Neural progenitor cell (in vitro differentiated cells): ENCODE measurements at regions not wholly inside any gene's neighbourhood (a gene's known extent, or its start where the extent isn't known, plus 50 kb on each side); places are given as distances from the start of the nearest gene placed in this dataset.

ENCODE experiments used
- DNase-seq: peaks from one replicate; pipeline ENCODE4 v3.0.0-alpha.2; 2016; ENCODE audit warnings: low spot score
- H2AFZ ChIP-seq: fragments of 200-600 bp; sonication (generic); replicated peaks from 2 replicates; pipeline ENCODE4 v1.6.1; 2016; ENCODE audit warnings: antibody characterized with exemption
- H3F3A ChIP-seq: fragments of 200-600 bp; sonication (generic); 2 replicates; pipeline ENCODE4 v1.6.1; 2016; ENCODE audit warnings: antibody characterized with exemption, low read depth
- H3K27ac ChIP-seq: fragments of 200-600 bp; sonication (generic); 2 replicates; pipeline ENCODE4 v1.5.1; 2016; ENCODE audit warnings: mild to moderate bottlenecking
- H3K27me3 ChIP-seq: fragments of 200-600 bp; sonication (generic); 2 replicates; pipeline ENCODE4 v1.6.1; 2016; ENCODE audit warnings: mild to moderate bottlenecking, moderate library complexity
- H3K36me3 ChIP-seq: fragments of 200-600 bp; sonication (generic); 2 replicates; pipeline ENCODE4 v1.5.1; 2016
- H3K4me1 ChIP-seq: fragments of 200-600 bp; sonication (generic); 2 replicates; pipeline ENCODE4 v1.6.1; 2016; ENCODE audit warnings: mixed run types
- H3K4me2 ChIP-seq: fragments of 200-600 bp; sonication (generic); 2 replicates; pipeline ENCODE4 v1.6.1; 2016
- H3K4me3 ChIP-seq: fragments of 200-600 bp; sonication (generic); 2 replicates; pipeline ENCODE4 v1.5.1; 2016
- H3K79me2 ChIP-seq: fragments of 200-600 bp; sonication (generic); 2 replicates; pipeline ENCODE4 v1.6.1; 2016; ENCODE audit warnings: low read depth
- H3K9ac ChIP-seq: fragments of 200-600 bp; sonication (generic); 2 replicates; pipeline ENCODE4 v1.6.1; 2016
- H3K9me3 ChIP-seq: fragments of 200-600 bp; sonication (generic); 2 replicates; pipeline ENCODE4 v1.5.1; 2016; ENCODE audit warnings: low read depth
- H4K20me1 ChIP-seq: fragments of 200-600 bp; sonication (generic); 2 replicates; pipeline ENCODE4 v1.6.1; 2016; ENCODE audit warnings: low read depth
- H3K27ac Mint-ChIP-seq: 3 replicates; pipeline ENCODE4 v1.8.0; 2021; ENCODE audit warnings: mixed read lengths
- H3K27me3 Mint-ChIP-seq: 2 replicates; pipeline ENCODE4 v1.8.0; 2022; ENCODE audit warnings: low read depth, mild to moderate bottlenecking, inconsistent platforms, moderate library complexity, mixed read lengths; ENCODE audit not compliant: insufficient read depth
- H3K36me3 Mint-ChIP-seq: 3 replicates; pipeline ENCODE4 v1.8.0; 2021; ENCODE audit warnings: mixed read lengths
- H3K4me1 Mint-ChIP-seq: 3 replicates; pipeline ENCODE4 v1.8.0; 2021; ENCODE audit warnings: mixed read lengths
- H3K4me3 Mint-ChIP-seq: 3 replicates; pipeline ENCODE4 v1.8.0; 2021; ENCODE audit warnings: mild to moderate bottlenecking, moderate library complexity, mixed read lengths
- H3K9me3 Mint-ChIP-seq: 3 replicates; pipeline ENCODE4 v1.8.0; 2020; ENCODE audit warnings: mixed read lengths
- EZH2 ChIP-seq: fragments of 200-600 bp; sonication (generic); IDR thresholded peaks from 2 replicates; pipeline ENCODE4 v1.6.1; 2017; ENCODE audit warnings: antibody characterized with exemption, mild to moderate bottlenecking, moderate library complexity
- EZH2phosphoT487 ChIP-seq: fragments of 200-600 bp; sonication (generic); IDR thresholded peaks from 2 replicates; pipeline ENCODE4 v1.6.1; 2017; ENCODE audit warnings: antibody characterized with exemption
- TF ChIP-seq, protein P1 (sequence below): fragments of 200-600 bp; sonication (generic); IDR thresholded peaks from 2 replicates; pipeline ENCODE4 v1.5.1; 2017; ENCODE audit warnings: antibody characterized with exemption, mild to moderate bottlenecking

- peak overlapping the region; percentile 71 for H3K4me2 ChIP-seq
- peaks cover 76% of the 10 kb centered on the region for H3K27me3 ChIP-seq
- TF ChIP-seq EZH2phosphoT487 (no peak), EZH2 (no peak)
- TF ChIP-seq, protein P1, sequence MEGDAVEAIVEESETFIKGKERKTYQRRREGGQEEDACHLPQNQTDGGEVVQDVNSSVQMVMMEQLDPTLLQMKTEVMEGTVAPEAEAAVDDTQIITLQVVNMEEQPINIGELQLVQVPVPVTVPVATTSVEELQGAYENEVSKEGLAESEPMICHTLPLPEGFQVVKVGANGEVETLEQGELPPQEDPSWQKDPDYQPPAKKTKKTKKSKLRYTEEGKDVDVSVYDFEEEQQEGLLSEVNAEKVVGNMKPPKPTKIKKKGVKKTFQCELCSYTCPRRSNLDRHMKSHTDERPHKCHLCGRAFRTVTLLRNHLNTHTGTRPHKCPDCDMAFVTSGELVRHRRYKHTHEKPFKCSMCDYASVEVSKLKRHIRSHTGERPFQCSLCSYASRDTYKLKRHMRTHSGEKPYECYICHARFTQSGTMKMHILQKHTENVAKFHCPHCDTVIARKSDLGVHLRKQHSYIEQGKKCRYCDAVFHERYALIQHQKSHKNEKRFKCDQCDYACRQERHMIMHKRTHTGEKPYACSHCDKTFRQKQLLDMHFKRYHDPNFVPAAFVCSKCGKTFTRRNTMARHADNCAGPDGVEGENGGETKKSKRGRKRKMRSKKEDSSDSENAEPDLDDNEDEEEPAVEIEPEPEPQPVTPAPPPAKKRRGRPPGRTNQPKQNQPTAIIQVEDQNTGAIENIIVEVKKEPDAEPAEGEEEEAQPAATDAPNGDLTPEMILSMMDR: no peak
- peaks cover 22% of the 10 kb centered on the region for H3K36me3 Mint-ChIP-seq
- no peak for DNase-seq
- H3K4me3 ChIP-seq: peak overlapping the region; percentile 19
- H3K27me3 Mint-ChIP-seq: peaks cover 7% of the 10 kb centered on the region
- peaks cover 38% of the 10 kb centered on the region for H4K20me1 ChIP-seq
- no peaks in the 10 kb centered on the region for H3K9me3 ChIP-seq
- no peak overlapping the region for H2AFZ ChIP-seq
- H3K4me1 ChIP-seq: peaks cover 31% of the 10 kb centered on the region
- H3K79me2 ChIP-seq: no peaks in the 10 kb centered on the region
- H3K27ac Mint-ChIP-seq: peak overlapping the region; percentile 73
- H3K27ac ChIP-seq: no peak overlapping the region
- no peak overlapping the region for H3K9ac ChIP-seq
- H3F3A ChIP-seq: peaks cover 41% of the 10 kb centered on the region
- peaks cover 75% of the 10 kb centered on the region for H3K4me1 Mint-ChIP-seq
- peak overlapping the region; percentile 74 for H3K4me3 Mint-ChIP-seq
- H3K36me3 ChIP-seq: no peaks in the 10 kb centered on the region
- H3K9me3 Mint-ChIP-seq: peaks cover 19% of the 10 kb centered on the region
Measured at GRCh38 chr4:4763822-4764557, 95.5 kb upstream of the MSX1 start.

DNA sequence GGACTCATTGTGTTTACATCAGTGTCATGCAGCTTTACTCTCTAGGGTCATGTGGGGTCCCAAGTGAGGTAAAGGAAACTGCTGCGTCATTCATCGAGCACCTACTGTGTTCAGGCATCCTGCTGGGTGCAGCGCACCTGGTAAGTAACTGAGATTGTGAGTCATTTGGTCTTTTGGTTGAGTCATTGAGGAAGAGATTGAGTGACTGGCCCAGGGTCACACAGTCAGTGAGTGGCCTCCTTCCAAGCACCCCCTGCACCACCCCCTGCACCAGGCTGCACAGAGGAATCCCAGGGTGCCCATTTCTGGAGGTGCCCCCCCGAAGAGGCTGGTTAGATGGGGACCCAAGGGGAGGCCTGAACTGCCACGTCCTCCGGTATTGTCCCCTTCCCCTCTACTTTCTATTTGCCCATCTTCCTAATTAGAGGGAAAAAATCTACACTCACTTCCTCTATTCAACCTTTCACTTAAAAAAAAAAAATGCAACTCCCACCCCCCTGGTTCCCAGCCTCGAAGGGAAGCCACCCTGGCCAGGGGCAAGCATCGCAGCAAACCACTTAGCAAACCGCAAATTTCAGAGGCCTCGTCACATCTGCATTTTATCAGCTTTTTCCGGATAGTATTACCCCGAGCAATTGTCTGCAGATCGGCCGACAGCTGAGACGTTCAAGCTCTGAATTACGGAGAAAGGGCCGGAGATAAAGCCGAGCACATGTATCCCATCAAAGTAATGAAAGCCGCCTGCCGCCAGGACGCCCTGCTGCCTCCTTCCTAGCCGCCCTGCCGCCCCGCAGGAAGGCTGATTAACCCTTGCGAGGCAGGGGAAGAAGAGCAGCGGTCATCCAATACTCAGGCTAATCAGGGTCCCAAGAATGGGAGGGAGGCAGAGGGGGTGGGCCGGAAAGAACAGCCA is 96.3 kb upstream of the MSX1 start:
- TF ChIP-seq EZH2 (no peak), EZH2phosphoT487 (peak; percentile 59)
- Histone ChIP-seq H3K4me3 (peak overlapping the region; percentile 19), H3K27ac (no peak overlapping the region), H2AFZ (no peak overlapping the region), H4K20me1 (peaks cover 38% of the 10 kb centered on the region), H3K79me2 (no peaks in the 10 kb centered on the region), H3K4me1 (peaks cover 31% of the 10 kb centered on the region), H3K9me3 (no peaks in the 10 kb centered on the region), H3K9ac (no peak overlapping the region), H3K4me2 (peak overlapping the region; percentile 71), H3K36me3 (no peaks in the 10 kb centered on the region), H3F3A (peaks cover 41% of the 10 kb centered on the region), H3K27me3 (peaks cover 84% of the 10 kb centered on the region)
- Mint-ChIP-seq H3K4me3 (peak overlapping the region; percentile 74), H3K4me1 (peaks cover 83% of the 10 kb centered on the region), H3K9me3 (peaks cover 19% of the 10 kb centered on the region), H3K36me3 (peaks cover 22% of the 10 kb centered on the region), H3K27me3 (peaks cover 10% of the 10 kb centered on the region), H3K27ac (peak overlapping the region; percentile 52)
- DNase-seq: peak; percentile 77

GRCh38 chr4:4762300-4762699 is 97.2 kb upstream of the MSX1 start:
- Histone ChIP-seq H3K9ac (no peak overlapping the region), H3K79me2 (no peaks in the 10 kb centered on the region), H3K9me3 (no peaks in the 10 kb centered on the region), H3F3A (peaks cover 41% of the 10 kb centered on the region), H3K4me3 (no peak overlapping the region), H3K36me3 (no peaks in the 10 kb centered on the region), H3K4me1 (peaks cover 31% of the 10 kb centered on the region), H4K20me1 (peaks cover 39% of the 10 kb centered on the region), H3K4me2 (no peak overlapping the region), H3K27ac (no peak overlapping the region), H3K27me3 (peaks cover 93% of the 10 kb centered on the region), H2AFZ (no peak overlapping the region)
- H3K27me3 Mint-ChIP-seq: peaks cover 13% of the 10 kb centered on the region
- peak overlapping the region; percentile 83 for H3K27ac Mint-ChIP-seq
- no peak for DNase-seq
- H3K36me3 Mint-ChIP-seq: peaks cover 20% of the 10 kb centered on the region
- TF ChIP-seq EZH2phosphoT487: no peak
- TF ChIP-seq, protein P1: no peak
- TF ChIP-seq EZH2: no peak
- peaks cover 91% of the 10 kb centered on the region for H3K4me1 Mint-ChIP-seq
- H3K9me3 Mint-ChIP-seq: peaks cover 17% of the 10 kb centered on the region
- peak overlapping the region; percentile 63 for H3K4me3 Mint-ChIP-seq
